NCI-H1417 (cell line): ENCODE measurements at regions not wholly inside any gene's neighbourhood (a gene's known extent, or its start where the extent isn't known, plus 50 kb on each side); places are given as distances from the start of the nearest gene placed in this dataset.
A peak's percentile ranks its signal among the peaks of the same experiment; 100 is the strongest.

Experiments used
- DNase-seq, 3 experiments: peaks; one replicate each; lab custom pipeline; 2025; lab: John Stamatoyannopoulos, UW

DNA sequence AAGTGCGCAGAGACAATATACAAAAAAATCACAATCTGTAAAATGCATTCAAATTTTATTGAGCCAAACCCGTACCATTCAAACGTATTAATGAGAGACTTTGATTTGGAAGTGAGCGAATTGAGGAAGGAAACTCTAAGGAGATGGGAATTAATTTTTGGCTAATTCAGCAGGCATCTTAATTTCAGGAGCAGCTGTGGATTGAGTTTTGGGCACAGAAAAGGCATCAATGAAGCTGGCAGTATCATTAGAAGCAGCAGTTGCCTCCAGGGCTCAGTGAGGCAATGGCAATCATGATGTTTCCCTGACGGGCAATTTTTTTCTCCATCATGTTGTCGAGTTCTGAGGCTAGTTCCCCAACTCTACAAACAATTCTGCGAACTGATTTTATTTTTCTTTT, 2041.6 kb downstream of the NCAM2 start:
- no peak for DNase-seq

DNA sequence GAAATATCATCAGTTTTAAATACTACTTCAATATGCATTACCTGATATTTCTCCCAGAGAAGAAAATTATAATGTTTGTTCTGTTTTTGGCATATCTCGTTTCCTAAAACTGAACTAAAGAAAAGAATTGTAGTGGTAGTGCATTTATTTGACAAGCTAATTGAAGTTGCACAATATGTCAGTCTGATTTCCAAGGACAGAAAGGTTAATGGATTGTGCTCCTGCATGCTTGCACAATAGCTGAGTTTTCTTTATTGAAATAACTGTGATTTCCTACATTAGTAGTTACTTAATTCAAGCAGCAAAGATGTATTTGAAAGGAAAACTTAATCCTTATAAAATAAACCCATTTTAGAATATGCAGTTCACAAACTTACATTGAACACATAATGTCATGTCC, 2047.7 kb downstream of the NCAM2 start:
- DNase-seq = no peak

- no peak for DNase-seq
Observed at GRCh38 chr21:23067672-23068071, 2069.5 kb downstream of the NCAM2 start.

GRCh38 chr21:23083242-23083641, 2085.0 kb downstream of the NCAM2 start:
- DNase-seq = no peak

- DNase-seq = no peak
Observed at GRCh38 chr21:23093259-23093658, 2095.1 kb downstream of the NCAM2 start.

DNA sequence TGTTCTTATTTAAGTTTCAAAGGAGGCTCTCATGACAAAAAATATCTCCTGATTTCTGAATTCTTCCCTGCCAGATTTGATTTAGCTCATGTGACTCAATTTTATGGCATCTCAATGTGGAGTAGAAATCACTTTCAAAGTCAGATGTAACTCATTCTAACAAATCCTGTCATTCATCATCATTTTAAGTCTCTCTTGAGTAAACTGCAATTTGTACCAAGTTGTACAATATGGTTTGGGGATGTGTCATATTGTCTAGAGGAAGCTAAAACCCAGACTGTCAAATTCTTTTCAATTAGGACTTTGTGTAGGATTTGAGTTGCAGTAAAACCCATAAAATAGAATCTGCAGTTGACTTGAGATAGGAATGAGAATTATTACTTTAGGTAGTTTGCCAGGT, 2101.0 kb downstream of the NCAM2 start:
- no peak for DNase-seq

- no peak for DNase-seq
Observed at GRCh38 chr21:23101111-23101510, 2102.9 kb downstream of the NCAM2 start.

DNA sequence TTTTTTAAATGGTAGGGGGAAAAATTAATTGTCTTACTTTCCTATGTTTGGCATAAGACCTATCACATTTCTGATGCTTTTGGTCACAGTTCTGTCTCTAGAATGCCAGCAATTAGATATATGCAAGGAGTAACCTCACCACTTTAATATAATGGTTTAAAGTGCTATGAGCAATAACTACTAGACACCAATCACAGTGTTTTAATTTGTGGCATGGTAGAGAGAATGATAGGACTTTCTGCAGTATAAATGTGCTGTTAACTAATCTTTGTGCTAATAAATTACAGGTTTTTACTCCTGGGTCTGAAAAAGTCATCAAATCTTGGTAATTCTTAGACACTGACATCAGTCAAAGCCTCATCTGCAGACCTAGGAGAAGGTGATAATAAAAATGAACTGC, 2110.3 kb downstream of the NCAM2 start:
- no peak for DNase-seq

DNA sequence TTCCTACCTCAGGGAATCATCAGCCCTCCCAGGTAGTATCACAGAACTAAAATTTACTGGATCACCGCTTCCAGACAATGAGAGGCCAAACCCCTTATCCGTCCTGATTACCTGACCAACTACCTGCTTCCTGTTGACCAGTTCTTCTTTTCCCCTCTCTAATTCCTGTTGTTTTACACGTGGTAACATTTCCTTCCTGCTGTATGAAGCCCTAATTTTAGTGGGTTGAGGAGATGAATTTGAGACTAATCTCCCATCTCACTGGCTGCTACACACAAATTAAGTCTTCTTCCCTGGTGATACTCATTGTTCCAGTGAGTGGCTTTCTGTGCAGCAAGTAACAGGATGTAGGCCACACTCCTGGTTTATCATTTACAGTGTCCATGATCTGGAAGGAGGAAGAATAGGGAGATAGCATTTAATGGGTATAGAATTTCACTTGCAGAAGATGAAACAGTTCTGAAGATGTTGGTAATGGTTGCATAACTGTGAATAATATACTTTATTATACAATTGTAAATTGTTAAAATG, 2112.9 kb downstream of the NCAM2 start:
- DNase-seq = peak in 1 of 3 experiments; percentile 50

DNA sequence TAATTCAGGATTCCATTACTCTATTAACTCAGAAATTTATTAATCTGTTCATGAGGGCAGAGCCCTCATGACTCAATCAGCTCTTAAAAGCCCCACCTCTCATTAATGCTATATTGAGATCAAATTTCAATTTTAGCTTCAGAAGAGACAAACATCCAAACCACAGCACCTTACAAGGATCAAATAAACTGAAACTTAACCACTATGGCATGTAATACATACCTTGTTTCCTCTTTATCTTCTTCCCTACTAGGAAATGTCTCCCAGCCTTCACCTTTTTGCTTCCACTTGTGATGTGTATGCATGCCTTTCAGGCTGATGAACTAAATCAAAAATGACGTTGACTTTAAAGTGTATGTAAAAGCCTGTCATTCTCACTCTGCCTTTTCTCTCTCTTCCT, 2121.3 kb downstream of the NCAM2 start:
- DNase-seq = no peak

- DNase-seq = no peak
Observed at GRCh38 chr21:23127973-23128372, 2129.8 kb downstream of the NCAM2 start.

DNA sequence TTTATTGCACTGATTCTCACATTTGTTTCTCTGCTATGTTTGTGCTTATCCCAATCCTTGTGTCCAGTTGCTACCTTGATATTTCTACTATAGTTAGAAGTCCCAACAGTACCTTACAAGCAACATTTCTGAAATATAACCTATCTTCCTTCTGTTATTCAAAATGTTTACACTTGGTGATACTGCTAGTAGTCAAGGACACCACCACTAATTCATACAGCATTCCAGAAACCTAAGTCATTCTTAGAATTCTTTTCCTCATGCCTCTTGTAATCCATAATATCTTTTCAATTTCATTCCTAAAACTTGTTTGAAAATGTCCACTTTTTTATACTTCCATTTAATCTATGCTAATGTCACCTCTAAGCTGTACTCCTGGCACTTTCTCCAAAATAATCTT, 2132.1 kb downstream of the NCAM2 start:
- DNase-seq = no peak

DNA sequence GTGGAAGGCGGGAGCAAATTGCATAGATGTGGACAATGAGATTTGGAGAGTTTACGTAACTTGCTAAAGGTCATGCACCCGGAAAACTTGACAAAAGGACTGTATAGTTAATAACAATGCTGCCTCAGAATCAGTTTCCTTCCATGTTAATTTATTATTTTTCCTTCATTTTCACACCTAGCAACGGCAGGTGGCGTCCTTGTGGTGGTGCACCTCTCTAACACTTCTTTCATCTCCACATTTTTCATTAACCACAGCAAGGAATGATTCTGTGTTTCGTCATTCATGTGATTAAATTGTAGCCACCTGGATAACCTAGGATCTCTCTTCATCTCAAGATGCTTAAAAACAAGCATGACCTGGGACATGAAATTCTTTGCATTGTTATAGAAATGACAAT, 2133.0 kb downstream of the NCAM2 start:
- peak in 1 of 3 experiments; percentile 30 for DNase-seq

DNA sequence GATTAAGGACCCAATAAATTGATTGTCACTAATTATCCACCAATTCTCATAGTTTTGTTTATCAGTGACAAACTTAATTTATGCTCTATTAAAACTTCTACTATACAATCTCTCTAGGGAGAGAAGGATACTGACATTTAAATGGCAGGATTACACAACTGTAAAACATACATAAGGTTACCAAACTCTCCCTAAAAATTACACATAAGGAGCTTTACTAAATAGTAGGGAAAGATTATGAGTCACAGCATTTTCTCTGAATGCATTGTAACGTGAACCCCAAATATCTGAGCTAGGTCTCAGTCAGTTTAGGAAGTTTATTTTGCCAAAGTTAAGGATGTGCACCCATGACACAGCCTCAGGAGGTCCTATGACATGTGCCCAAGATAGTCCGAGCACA, 2140.6 kb downstream of the NCAM2 start:
- DNase-seq = no peak

DNA sequence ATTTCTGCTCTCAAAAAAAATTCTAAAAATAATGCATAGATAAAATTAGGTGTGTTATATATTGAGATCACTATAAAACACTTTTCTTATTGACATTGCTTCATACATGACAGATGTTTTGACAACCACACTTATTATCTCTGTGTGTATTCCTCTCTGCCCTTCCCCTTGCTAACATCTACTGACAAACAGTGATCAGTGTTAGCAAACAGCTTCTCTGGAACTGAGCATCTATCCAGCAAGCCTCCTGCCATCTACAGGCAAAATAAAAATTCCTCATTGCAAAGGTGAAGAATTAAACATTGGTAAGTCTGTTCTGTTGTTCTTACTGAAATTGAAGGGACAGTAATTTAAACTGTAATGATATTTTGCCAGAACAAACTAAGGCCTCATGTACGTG, 2153.9 kb downstream of the NCAM2 start:
- peak in 2 of 3 experiments; percentile 11 to 69 for DNase-seq

- DNase-seq = peak in 1 of 3 experiments; percentile 48
Observed at GRCh38 chr21:23153842-23154241, 2155.6 kb downstream of the NCAM2 start.

DNA sequence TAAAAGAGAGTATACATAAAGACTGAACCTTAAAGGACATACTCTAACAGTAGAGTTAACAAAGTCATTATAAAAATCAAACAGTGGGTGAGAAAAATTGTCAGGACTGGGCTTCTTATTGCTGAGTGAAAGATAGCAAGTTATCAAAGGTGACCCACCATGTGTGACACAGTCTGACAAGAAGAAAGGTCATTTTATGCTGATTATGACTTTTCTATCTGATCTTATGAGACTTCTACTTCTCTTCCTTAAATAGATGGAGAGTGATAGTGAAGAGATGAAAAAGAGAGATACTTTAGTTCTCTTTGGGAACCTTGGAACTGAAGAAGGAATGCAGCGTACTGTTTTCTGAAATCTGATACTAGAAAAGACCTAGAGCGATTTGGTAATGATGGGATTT, 2157.1 kb downstream of the NCAM2 start:
- no peak for DNase-seq

DNA sequence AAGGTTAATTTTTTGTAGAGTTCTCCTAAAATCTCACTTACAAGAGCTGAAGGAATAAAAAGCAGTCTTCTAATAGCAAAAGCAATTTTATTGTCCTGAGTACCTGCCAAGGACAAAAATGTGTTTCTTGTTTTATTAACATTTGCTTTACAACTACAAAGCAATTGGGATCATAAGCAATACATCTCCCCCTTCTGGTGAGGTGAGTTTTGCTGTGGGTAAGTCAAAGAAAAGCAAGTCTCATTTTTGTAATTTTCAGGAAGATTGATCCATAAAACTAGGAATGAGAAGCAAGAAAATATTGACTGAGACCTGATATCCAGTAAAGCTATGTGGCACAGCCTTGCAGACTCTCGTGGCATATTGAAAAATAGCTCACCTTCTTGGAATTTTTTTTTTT, 2162.7 kb downstream of the NCAM2 start:
- peak in 1 of 3 experiments; percentile 17 for DNase-seq

DNA sequence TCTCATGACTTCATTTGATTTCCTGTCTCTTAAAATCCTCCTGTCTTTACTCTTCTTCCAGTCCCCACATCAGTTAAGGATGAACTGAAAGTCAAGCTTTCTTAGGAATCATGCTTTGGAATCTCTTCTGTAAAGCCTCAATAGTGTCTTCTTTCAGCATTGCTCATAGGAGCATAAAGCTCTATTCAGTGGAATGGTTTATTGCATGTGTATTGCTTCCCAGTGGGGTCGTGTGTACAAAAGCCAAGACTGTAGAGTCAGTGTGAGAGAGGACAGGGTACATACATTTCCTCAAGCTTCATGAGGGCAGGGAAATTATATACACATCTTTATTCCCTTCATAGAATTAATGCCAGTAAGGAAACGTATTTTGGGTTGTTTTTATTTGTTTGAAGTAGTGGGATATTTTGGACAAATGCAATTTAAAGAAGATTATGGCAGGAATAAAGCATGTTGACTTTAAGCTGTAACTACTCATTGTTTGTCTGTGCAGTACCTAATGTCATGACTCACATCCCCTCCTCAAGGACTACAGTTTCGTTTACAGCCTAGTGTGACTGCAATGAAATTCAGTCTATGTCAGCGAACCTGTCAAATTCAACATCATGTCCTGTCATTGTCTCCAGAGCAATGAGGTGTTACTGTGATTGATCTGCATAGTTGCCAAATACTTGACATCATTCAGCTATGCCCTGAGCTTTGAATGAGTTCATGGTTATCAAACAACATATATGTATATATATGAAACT, 2164.2 kb downstream of the NCAM2 start:
- peak in 1 of 3 experiments; percentile 40 for DNase-seq
